ELF-1 (cell line): ENCODE measurements at regions not wholly inside any gene's neighbourhood (a gene's known extent, or its start where the extent isn't known, plus 50 kb on each side); places are given as distances from the start of the nearest gene placed in this dataset.

Experiments used
- DNase-seq: peaks from one replicate; pipeline ENCODE4 v3.0.0-alpha.2; 2016; ENCODE audit warnings: low read depth, low spot score

- no peak for DNase-seq
These were observed 255.5 kb upstream of the FN1 start for GRCh38 chr2:215691346-215691745.

DNA sequence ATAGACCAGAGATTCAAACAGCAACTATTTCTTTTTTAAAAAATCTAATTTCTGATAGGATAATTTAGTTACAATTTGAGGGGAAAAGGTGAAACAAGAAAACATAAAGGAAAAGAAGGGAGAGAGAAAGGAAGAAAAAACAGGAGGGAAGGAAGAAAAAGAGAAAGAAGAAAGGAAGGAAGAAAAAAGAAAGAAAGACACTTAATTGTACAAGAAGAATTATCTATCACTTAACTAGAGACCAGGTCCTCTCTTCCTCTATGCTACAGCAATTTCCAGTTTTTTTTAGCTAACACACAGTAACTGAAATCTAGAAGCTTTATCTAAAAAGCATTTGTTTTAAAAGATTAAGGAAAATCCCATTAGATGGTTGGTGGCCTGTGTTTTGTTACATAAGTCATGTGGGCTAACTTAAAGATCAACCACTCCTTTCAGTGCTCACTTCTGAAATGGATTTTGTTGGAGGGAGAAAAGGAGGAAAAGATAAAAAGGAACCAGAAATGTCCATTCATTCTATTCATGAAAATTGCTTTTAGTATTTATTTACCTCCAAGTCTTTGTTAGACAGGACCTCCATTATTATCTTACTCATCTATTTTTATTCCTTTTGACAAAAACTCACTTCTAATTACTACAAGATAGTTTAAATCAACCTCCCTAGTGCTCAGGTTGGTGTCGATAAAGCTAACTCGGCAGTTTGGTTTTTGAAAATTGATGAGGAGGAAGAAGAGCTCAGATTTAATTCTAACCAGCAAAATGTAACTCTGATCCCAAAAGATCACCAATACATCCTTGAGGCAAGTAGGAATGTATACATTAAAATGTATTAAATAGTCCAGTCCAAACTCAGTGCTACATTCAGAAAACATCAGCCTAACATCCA is 251.5 kb upstream of the FN1 start:
- no peak for DNase-seq

- no peak for DNase-seq
These were observed 249.5 kb upstream of the FN1 start for GRCh38 chr2:215685238-215685990.

DNA sequence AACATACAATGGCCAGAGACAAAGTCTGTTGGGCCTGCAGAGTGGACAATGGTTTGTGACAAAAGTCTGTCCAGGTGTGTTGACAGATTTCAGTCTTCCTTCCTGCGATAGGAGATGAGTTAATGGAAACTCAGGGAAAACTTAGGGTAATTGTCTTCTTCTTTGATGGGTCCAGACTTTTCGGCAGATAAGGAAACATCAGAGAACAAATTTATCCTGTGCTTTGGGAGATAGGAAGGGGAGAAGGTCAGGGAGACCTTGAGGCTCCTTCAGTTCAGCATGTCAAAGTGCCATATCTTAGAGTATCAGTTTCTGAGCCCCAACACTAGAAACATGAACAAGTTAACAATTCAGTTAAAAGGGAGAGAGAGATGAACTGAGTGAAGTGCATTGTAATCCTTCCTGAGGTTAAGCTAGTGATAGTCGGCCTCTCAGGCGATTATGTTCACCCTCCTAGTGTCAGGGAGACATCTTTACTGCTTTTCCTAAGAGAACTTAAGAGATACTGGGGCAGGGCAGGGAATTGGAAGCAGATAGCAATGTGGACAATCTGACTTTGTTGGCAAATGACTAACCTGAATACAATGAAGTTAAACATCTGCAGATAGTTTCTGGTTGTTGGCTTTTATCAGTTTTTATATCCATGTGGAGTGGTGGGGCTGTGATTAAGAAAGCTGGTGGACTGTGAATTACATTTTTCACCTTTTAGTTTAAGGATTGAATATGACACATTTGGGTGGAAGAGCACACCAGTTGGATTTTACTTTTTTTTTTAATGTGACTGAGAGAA is 248.8 kb upstream of the FN1 start:
- DNase-seq, result no peak

- no peak for DNase-seq
These were observed 247.4 kb upstream of the FN1 start for GRCh38 chr2:215683295-215683694.

DNA sequence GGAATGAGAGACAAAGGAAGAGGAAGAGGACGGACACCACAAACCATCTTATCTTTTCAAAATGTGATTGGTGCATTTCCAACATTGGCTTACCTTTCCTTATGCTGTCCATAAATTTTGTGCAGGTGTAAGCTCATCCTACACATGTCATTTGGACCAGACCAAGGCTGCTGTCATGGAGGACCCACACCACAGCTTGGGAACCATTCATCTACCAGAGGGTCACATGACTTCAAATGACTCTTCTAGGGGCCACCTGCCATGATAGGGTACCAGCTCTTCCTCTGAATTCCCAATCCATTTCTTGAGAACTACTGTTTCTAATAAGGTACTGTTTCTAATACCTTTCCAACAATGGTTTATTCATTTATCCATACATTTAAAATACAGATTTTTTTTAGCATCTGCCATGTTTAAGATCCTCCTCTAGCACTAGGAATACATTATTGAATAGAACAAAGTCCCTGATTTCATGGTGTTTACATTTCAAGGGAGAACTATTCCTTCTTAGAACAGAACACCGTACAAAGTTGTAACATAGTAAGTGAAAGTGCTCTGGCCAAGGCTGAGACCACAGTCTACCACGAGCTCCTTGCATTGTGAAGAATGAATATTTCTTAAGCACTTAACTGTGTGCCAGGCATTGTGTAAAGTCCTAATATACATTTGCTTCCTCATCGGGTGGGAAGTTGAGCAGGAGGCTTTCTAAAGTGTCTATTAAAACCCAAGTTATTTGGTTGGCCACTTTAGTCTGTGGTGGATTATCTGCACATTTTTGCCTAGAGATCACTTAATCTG is 246.1 kb upstream of the FN1 start:
- no peak for DNase-seq

GRCh38 chr2:215680605-215681598 is 245.0 kb upstream of the FN1 start:
- no peak for DNase-seq

- no peak for DNase-seq
These were observed 242.2 kb upstream of the FN1 start for GRCh38 chr2:215678094-215678493.

DNA sequence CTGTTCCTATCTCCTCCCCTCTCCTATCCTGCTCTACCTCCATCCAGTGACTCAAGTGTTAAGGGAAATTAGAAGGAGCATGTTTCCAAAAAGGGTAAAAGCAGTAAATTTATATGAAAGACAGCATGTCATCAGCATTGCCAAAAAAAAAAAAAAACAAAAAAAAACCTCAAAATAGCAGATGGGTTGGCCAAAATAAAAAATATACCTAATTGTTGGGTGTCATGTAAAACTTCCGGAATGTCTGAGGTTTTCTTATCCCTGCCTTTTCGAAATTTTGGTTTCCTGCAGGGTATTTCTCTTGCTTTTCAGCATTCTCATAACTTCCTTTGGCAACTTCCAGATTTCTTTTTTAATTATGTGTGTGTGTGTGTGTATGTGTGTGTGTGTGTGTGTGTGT is 241.6 kb upstream of the FN1 start:
- DNase-seq, result no peak

GRCh38 chr2:215672406-215672805 is 236.5 kb upstream of the FN1 start:
- no peak for DNase-seq

DNA sequence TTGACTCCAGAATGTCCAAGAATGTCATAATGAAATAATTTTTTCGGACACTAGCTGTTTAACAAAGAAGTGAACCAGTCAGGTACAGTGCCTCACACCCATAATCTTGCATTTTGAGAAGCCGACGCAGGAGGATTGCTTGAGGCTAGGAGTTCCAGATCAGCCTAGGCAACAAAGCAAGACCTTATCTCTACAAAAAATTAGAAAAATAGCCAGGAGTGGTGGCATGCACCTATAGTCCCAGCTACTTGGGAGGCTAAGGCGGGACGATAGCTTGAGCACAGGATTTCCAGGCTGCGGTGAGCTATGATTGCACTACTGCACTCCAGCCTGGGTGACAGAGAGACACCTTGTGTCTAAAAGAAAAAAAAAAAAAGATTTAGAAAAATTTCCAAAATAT is 235.8 kb upstream of the FN1 start:
- DNase-seq, result no peak

DNA sequence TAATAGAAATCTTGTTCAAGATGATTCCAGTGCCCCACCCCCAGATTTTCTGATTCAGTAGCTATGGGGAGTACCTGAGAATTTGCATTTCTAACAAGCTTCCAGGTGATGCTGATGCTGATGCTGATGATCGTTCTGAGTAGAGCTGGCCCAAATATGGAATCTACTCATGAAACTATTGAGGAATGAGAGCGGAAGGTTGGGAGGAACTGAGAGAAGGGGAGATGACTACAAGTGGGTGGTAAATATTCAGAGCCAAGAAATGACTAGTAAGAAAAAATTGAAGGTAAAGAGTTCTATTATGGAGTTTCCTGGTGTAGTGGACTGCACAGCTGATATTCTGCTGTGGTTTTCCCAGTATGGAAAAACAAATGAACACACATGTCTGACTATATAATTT is 235.4 kb upstream of the FN1 start:
- DNase-seq, result no peak

- DNase-seq, result no peak
These were observed 234.5 kb upstream of the FN1 start for GRCh38 chr2:215670396-215670795.

DNA sequence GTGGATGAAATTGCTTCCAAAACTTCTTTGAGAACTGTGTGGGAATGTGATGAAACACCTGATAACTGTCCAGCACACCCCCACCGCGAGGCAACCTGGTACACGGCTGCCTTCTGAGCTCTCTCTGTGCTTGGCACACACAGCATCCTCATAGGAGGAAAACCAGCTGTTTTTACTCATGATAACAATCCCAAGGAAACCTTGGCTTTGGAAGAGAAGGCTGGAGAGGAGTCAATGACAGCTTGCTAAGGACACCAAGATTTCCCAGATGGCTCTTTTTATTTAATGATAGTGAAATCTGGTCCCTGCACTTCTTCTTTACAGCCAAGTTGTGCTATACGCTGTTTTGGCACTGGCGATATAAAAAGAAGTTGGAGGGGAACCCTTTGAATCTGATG is 232.5 kb upstream of the FN1 start:
- DNase-seq, result no peak

DNA sequence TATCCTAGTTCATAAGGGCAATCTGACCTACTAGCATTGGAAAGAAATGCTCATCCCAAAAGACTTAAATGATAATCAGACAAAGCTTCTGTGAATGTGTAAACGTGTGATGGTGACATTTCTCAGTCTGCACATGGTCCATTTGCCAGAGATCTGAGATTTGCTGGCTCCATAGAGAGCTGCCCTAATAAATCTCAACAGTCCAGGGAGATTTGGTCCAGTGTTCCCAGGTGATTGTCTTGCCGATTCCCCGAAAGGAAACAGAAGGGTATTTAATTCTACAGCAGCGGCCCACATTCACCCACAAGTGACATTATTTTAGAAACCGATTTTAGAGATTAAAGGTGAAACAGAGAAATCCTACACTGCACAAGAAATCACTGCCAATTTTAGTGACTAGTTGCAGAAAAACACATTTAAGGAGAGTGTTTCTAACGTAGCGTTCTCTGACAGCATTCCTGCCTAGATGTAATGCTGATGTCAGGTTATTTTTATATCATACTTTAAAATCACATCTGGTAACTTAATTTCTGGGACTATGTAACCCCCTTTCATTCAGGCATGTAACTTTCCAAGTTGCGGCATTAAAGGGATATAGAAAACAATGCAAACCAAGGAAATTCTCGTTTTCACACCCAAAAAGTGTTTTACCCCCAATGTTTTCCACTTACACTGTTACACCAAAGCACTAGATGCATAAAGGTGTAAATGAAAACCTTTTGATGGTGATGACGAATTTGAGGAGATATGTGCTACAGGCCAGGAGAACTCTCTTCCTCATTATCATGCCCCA is 231.9 kb upstream of the FN1 start:
- DNase-seq, result no peak

- DNase-seq, result no peak
These were observed 229.1 kb upstream of the FN1 start for GRCh38 chr2:215664847-215665525.

DNA sequence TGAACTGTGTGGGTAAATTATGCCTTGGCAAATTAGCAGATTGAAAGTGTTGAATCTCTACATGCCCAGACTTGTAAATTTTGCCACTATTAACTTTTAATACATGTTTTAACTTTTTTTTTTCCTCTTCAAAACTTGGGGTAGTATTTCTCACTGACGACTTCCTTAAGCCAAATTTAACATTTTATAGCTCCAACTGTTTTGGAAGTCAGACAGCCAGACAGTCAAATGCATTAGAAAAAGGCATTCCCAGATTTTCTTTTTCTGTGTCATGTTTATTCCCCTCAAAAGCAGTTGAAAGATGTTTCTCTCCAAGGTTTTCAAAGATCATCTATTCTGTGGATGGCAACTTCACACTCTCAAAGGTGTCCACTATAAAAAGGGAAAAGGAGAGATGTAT is 226.8 kb upstream of the FN1 start:
- no peak for DNase-seq

DNA sequence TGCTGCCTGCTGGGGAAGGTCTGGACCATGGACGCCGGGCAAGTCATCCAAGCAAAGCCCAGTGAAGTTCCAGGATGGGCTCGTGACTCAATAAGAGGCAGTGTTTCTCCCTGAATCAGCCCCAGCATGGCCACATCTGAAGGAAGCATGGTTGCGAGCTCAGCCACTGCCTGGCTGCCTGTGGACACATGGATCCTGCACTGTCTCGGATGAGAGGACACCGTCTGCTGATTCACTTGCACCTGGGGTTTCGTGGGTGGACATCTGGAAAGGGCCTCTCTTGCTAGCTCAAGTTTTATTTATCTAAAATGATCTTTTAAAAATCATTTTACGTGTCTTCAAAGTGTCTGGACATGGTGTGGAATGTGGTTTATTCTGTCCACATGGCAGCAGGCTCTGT is 224.8 kb upstream of the FN1 start:
- DNase-seq, result no peak

- DNase-seq, result no peak
These were observed 223.8 kb upstream of the FN1 start for GRCh38 chr2:215659650-215660049.
